ENCODE measurements at regions not wholly inside any gene's neighbourhood (a gene's known extent, or its start where the extent isn't known, plus 50 kb on each side); places are given as distances from the start of the nearest gene placed in this dataset.

DNA sequence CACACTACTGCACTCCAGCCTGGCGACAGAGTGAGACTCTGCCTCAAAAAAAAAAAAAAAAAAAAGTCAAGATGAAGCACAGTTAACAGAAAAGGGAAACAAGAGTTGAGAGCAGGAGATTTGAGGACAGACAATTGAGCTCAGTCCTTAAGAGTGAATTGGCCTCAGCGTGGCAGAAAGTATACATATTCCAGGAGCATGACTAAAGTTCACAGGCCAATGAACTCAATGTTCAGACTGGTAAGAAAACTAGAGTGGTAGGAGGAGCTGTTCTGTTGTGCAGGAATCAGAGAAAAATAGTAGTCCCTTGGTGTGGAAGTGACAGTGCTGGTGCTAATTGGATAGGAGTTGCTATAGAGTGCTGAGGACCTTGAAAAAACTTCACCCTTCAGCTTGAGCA lies 60.0 kb downstream of the NRN1 start:
- DNase-seq = no peak

DNA sequence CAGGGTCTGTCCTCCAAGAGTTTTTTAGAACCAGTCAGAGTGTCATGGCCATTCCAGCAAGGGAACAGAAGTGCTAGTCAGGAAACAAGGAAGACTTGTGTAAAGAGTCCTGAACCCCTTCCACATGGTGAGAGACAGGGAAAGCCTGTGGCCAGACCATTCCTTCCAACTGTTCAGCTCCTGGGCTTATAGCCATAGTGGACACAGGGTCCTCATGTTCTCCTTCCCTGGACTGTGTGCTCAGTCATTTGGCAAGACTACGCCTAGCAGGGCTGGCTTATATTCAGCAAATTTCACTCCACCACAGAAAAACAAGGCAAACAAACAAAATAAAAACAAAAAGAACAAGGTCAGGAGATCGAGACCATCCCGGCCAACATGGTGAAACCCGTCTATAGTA lies 60.5 kb downstream of the NRN1 start:
- DNase-seq = no peak

DNA sequence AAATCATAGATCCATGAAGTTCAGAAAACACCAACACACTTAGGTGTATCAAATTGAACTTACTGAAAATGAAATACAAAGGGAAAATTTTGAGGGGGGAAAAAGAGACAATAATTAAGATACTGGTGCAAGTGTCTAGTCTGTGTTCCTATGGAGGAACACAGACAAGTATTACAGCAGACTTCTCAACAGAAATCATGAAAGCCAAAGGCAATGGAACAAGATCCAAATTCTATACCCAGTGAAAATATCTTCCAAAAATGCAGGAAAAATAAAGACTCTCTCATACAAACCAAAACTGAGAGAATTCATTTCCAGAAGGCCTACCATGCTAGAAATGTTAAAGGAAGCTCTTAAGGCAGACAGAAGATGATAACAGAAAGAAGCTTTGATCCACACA lies 63.1 kb downstream of the NRN1 start:
- DNase-seq = no peak

DNA sequence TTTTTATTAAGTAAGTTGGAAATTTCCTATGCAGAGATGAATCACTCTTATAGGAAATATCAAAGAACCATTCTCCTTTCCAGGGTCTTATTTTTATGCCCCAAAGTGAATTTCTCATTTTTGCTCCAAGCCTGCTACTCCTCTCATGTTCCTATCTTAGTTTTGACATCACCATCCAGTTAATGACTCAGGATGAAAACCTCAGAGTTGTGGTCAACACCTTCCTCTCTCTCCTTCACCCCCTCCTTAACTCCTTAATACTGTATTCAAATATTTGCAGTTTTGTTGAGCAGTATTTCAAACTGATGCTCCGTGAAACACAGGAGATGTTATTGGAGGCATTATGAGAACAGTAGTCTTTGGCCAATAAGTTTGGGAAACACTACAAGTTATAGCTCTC lies 64.1 kb downstream of the NRN1 start:
- DNase-seq = no peak

DNA sequence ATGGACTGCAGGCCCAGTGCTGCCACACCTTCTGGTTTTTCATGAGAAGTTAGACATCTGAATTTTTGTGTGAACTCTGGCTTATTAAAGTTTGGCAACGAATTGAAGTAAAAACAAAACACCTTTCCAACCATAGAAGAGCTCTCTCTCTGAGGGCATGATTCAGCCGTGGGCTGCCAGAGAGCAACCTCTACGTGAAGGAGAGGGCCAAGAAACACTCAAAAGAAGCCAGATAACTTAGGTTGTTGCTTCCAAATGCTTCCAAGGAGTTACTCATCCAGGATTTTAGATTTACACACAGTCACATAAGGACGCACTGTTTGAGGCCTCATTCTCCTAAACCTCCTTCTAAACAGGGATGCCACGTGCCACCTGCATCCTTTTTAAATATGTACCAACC lies 65.5 kb downstream of the NRN1 start:
- DNase-seq = no peak

DNA sequence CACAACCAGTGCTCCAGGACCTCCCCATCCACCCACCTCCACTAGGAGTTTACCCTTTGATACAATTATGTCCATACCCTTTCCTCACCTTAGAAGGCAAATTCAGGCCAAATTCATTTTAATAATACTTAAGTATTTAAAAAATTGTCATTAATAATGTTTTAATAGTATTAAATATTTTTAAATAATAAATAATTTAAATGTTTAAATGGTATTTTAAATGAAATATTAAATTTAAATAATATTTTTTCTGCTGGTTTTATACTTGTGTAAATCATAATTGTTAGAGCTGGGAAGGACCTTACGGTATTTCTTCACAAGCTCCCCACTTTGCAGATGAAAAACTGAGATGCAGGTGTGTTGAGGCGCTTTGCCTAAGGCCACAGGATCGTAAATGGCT lies 67.8 kb downstream of the NRN1 start:
- DNase-seq = no peak

DNA sequence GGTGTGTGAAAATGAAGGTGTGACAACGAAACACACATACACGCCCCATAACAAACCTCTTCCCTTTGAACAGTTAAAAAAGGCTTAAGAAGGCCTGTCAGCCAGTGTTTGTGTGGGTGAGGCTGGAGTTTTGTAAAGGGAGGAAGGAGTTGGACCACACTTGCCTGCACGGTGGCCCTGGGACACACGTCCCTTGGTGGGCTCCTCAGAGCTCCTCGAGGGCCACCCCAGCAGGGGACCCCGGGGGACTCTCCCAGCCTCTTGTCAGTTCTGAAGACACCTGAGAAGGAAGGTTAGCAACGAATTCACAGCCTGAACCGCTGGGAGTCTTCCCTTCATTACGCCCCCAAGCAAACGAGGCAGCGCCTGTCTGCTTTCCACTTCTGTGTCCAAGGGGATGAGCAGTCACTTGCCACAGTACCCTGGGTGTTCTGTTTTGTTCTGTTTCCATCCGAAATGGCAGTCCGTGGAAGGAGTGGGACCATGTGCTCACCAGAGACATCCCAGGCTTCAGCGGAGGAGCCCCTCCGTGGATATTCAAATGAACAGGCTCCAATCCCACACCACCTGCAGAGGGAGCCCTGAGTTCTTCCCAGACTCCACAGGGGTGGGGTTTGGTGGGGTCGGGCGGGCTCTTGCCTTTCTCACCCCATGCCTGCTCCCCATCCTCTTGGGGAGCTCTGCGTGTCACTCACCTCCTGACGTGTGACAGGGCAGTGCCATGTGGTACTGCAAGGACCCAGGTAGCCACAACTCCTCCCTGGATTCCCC lies 68.6 kb downstream of the NRN1 start:
- no peak for DNase-seq

DNA sequence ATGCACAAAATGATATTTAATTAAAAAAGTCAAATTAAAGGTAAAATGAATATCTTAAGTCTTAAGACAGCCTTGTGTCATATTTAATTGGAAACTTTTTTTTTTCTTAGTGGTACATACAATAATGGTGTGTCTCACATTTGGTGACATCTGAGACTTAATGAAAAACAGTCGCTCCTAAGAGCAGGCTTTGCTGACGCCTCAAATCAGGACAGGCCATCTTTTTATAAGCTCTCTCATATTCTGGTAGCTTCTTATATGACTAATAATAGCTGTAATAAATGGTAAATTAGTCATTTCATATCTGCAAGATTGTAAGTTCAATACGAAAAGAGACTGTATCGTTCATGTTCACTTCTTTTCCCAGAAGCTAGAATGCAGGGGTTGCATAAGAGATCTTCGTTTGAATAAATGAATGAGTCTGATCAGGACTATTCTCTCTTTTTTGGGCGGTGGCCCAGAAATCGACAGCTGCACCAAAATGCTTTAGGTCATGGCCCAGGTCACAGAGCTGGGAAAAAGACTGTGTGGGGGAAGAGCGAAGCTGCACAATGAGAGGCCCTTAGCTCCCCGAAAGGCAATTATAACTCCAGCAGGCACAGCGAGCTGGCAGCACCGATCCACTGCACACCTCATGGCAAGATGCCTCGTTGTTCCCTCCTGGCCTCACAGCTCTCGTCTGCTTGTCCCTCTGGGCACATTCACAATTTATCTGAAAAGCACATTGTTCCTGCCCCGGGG lies 69.4 kb downstream of the NRN1 start:
- DNase-seq = no peak

DNA sequence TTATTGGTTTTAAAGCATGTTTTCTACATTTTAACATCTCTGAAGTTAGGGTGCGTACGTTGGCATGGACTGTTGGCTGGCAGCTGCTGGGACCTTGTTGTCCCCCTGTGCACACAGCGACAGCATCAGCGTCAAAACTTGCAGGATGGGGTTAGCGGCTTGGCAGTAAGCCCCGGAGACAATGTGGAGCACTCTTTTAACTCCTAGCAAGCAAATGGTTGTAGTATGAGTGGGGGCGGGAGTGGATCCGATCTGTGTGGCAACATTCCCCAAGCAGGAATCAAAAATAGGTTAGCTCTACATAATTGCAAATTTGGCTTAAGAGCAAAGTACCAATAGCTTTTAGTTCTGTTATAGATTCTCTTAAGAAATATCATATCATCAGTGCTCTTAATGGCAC lies 70.1 kb downstream of the NRN1 start:
- DNase-seq = no peak

DNA sequence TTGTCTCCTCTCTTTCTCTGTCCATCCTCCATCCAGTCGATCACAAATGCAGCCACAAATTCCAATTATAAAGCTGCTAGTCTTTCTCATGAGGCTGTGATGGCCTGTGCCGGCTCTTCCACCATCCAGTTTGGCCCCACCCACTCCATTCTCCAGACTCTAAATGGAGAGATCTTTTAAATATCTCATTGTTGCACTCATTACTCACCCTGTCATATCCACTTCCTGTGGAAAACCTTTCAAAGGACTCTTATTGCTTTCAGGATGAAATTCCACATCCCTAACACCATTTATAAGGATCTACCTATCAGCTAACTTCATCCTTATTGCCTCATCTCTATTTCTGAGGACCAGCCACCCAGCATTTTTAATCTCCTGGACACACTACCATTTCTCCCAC lies 70.6 kb downstream of the NRN1 start:
- DNase-seq = no peak

DNA sequence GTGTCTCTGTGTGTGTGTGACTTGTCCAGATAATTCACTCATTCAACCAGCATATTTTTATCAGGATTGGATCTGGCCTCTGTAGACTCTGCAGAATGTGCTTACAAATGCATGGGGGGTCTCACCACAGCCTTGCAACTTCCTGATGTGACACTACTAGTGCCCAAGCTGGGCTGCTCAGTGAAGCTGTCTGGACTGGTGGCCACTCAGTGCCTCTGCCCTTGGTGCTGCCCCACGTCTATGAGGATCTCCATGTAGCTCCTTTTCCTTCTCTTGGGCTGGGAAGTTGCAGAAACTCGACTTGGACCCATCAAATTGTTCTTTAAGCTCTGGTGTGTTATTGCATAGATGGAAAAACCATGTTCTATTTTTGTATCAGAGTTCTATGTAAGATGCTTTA lies 75.8 kb downstream of the NRN1 start:
- no peak for DNase-seq

DNA sequence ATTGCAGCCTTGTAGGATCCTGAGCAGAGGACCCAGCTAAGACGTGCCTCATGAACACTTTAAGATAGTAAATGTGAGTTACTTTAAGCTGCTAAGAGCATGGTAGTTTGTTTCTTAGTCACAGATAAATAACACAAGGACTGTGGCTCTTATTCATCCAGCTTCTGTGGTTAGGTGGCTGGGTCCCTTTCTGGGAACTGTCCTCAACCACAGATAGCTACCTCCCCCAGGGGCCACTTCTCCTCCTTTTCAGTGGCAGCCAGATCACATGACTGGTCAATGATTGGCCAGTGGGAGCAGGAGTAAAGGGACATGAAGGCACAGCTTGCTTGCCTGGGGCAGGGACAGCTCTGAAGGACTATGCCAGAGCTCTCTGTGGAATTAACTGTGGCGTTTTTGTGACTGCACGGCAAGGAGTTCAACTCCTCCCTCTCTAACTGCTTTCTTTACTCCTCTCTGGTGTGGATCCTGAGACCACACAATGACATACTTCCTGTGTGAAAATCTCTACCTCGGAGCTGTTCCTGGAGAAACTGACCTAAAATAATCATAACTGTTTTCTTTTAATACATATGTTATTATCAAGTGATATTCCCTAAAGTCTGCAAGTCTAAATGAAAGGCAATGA lies 76.5 kb downstream of the NRN1 start:
- DNase-seq = no peak

DNA sequence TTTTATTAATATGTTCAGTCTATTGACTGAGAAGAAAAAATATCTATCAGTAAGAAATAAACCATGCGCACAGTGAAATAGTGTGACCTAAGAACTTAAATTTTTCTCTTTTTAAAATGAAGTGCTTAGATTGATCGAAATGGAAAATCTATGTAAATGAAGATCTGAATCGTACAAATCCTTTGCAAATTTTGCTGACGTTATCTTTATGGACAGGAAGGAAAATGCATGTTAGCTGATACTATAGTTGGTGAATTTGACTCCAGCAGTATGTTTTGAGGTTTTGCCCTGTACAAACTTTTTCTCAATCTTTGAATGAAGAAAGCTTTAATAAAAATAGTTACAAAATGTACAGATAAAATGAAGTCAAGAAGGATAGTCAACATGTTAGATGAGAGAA lies 82.9 kb downstream of the NRN1 start:
- no peak for DNase-seq

DNA sequence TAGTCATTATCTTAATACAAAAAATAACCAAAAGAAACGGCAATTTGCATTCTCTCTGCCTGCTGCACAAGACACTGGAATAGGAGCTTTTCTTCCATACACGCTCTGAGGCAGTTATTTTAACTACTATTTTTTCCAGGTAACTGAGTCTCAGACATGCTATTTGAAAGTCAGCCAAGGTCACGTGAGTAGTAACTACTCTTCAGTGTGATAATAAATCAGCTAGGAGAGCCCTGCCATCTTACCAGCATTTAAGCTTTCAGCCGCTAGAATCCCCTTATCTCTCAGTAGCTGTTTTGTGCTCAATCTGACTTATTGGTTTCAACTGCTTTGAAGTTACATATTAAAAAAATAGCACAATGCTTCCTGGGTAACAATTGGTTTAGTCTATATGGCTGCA lies 84.5 kb downstream of the NRN1 start:
- no peak for DNase-seq

DNA sequence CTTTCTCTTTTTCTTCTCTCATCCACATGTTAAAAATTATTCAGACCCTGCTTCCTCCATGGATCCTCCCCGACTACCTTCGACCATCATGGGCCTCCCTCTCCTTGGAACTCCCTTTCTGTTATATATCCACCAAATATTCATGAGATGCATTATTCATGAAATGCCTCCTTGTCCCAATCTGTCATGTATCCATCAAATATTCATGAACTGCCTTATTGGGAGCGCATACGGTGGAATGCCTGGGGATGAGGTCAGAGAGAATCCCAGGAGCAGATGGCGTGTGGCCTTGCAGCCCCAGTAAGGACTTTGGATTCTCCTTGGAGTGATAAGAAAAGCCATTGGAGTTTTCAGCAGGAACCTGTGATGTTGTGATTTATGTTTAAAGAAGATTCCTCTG lies 97.0 kb downstream of the NRN1 start:
- no peak for DNase-seq

DNA sequence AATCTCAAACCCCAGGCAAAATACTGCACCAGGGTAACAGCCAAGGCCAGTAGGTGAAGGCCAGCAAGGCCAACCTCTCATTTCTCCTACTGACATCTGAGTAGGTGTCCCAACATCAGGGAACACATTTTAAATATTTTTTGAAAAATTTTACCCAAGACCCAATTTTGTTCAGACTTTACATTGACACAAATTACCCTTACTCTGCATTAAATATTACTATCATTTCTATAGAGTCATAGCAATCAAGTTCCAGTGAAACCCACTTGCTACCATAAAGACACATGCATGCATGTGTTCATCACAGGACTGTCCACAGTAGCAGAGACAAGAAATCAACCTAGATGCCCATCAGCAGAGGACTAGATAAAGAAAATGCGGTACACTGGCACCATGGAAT lies 99.9 kb downstream of the NRN1 start:
- no peak for DNase-seq

DNA sequence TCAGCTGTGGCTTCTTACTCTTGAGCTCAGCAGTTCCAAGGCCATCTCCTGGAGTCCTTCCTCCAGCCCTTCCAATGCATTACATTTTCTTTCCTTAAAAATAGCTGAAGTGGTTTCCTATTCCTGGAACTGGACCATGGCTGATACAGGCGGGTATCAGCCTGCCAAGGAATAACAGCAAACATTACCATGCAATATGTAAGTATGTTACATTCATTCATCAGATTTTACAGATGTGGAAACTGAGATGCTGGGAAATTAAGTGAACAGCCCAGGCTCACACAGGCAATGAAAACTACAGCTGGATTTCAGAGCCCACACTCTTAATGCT lies 100.4 kb downstream of the NRN1 start:
- DNase-seq = no peak

DNA sequence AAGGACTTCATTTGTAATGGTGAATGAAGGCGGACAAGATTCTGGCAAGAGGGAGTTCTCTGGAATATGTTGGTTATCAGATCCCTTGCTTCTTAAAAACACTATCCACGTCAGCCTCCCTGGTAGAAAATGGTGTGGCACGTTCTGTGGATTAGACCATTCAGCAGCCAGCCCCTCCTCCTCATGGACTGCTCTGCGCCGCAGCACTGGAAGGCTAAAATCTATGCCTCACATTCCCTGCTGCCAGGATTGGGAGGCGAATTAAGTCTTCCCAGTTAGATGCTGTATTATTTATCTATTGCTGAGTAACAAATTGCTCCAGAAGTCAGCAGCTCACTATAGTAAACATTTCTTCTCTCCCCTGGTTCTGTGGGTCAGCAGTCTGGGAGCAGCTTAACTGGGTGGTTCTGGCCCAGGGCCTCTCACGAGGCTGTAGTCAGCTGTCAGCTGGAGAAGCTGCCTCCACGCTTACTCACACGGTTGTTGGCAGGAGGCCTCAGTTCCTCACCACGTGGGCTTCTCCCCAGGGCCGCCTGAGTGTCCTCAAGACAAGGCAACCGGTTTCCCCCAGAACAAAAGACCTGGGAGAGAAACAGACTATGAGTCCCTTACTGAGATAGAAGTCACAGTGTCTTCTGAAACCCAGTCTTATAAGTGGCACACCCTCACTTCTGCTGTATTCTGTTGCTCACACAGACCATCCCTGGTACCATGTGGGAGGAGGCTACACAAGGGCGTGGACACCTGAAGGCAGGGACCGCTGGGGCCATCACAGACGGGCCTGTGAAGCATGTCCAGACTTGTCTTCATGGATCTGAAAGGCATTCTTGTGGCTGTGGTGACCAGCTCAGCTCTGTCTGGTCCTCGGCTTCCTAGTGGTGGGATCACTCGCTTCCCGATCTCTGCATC lies 101.0 kb downstream of the NRN1 start:
- no peak for DNase-seq

DNA sequence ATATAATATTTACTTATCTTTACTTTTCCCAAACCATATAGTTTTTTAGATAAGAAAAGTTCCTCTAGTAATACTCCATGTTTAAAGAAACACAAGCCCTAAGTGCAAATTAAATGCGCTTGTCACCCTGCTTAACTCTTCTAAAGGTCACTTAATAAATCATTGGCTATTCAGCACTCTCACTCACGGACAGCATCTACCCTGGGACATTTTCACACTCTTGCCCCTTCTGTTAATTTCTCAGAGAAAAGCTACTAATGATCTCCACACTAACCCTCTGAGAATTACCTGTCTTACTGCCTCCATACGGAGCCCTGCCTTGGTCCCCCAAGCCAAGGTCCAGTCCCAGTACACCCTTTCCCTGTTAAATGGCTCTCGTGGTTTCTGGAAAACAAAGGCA lies 102.2 kb downstream of the NRN1 start:
- DNase-seq = no peak

DNA sequence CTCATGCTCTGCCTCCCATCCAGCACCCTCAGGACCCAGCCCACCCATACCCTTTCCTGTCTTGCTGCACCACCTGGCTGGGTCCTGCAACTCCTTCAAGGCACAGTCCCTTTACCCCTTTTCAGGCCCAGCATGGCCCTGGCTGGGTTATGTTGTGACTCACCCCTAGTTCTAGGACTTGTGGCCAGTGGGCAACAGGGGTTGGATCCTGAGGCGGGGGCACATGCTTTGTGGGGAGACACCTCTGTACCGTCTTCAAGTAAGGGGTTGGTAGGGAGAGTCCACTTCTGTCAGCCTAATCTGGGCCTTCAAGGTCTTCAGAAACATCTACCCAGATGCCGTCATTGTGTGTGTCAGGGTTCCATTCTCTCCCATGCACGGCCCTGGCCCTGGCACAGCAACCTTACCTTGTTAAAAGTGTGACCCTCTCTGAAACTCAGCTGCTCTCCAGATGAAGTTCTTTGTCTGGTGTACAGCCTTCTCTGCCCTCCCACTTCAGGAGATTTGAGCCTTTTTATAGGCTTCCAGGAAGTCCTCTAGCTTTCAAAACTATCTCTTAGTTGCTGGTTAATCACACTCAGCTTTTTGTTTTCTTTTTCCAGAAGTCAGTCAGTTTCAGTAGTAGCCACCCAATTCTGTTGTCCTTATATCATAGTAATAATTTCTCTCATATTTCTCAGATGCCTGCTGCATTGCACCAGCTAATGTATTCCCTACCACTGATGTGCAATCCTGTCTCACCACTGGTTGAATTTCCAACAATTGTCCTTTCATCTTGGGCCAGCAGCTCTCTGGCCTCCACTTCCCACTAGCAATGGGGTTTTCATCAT lies 107.3 kb downstream of the NRN1 start:
- DNase-seq = no peak

DNA sequence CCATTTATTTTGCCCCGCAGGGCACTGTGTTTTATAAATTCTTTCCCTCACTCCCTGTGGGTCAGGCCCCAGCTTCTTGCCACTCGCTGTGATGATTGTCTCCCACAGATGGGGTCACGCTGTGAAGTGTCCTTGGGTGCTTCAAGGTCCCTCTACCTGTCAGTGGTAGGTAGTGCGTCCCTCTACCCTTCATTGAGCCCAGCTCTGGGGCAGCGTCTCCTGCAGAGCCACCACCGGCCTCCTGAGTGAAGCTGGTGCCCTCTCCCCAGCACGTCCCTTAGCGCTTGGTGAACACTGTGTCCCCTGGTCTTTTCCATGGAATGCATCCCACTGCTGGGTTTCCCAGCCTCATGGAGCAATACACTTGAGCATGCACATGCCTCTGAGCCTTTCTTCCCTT lies 108.2 kb downstream of the NRN1 start:
- no peak for DNase-seq

DNA sequence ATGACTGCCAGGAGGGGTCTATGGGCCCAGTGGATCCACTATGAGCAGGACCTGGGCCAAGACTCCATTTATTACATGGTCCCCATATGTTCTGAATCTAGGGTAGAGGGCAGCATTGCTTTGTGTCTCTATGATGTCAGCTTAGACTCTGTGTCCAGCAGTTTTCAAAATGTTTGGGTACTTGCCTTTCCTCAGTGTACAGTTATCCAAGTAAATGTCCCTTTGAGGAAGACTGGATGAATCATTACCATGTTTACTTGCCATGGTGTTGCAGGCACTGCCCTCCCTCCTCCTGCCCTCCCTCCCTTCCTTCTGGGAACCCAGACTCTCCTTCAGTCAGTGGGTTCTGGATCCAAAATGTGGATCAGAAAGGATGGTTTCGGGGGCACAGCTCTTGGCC lies 108.6 kb downstream of the NRN1 start:
- DNase-seq = no peak
